Cardiac fibroblast (primary cell): ENCODE measurements at regions not wholly inside any gene's neighbourhood (a gene's known extent, or its start where the extent isn't known, plus 50 kb on each side); places are given as distances from the start of the nearest gene placed in this dataset.
A peak's percentile ranks its signal among the peaks of the same experiment; 100 is the strongest.

ENCODE experiments used
- DNase-seq, 2 donors: peaks; one replicate each; pipeline versions ENCODE4 v3.0.0 to v3.0.0-alpha.2; 2010; ENCODE audit warnings: low read depth in 2 of 2
- H3K4me3 ChIP-seq, 2 donors: replicated peaks in 1 of 2; 1 replicate in 1 of 2; 2 replicates in 1 of 2; pipeline ENCODE4 v1.5.1; 2011; ENCODE audit warnings: low read depth in 2 of 2, low read length in 2 of 2, mild to moderate bottlenecking in 2 of 2, moderate library complexity in 1 of 2
- TF ChIP-seq, protein P1 (sequence below): IDR thresholded peaks from one replicate; pipeline ENCODE4 v1.5.1; 2011; ENCODE audit warnings: low read depth, mild to moderate bottlenecking, low read length, inconsistent platforms

DNA sequence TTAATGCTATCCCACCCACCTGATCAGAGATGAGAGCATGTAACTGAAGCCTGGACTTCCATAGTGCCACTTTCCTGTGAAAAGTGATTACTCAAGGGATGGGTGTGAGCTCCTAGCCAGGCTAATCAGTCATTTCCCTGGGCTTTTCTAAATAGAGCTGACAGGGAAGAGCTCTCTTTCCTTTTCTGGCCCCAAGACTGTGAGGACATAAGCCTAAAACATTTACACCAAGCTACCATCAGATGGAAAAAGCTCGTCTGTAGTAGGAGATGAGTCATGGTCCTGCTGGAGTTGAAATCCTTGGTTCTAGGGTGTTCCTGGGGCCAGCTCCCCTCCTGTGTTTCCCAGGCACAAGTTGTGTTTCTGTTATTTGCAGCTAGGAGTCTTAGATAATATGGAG is 52.4 kb upstream of the NDP start:
- no peak overlapping the region for H3K4me3 ChIP-seq
- DNase-seq = peak; percentile 44 to 47
- TF ChIP-seq, protein P1, sequence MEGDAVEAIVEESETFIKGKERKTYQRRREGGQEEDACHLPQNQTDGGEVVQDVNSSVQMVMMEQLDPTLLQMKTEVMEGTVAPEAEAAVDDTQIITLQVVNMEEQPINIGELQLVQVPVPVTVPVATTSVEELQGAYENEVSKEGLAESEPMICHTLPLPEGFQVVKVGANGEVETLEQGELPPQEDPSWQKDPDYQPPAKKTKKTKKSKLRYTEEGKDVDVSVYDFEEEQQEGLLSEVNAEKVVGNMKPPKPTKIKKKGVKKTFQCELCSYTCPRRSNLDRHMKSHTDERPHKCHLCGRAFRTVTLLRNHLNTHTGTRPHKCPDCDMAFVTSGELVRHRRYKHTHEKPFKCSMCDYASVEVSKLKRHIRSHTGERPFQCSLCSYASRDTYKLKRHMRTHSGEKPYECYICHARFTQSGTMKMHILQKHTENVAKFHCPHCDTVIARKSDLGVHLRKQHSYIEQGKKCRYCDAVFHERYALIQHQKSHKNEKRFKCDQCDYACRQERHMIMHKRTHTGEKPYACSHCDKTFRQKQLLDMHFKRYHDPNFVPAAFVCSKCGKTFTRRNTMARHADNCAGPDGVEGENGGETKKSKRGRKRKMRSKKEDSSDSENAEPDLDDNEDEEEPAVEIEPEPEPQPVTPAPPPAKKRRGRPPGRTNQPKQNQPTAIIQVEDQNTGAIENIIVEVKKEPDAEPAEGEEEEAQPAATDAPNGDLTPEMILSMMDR = no peak
